H1 (cell line): ENCODE measurements at regions not wholly inside any gene's neighbourhood (a gene's known extent, or its start where the extent isn't known, plus 50 kb on each side); places are given as distances from the start of the nearest gene placed in this dataset.

Experiments used
- CTCF ChIA-PET: fragments of 300-600 bp; sonication (Branson Sonifier 250); formaldehyde crosslinking; loops from one replicate; lab custom pipeline; 2021; ENCODE audit not compliant: partially characterized antibody; lab: Charles Lee
- POLR2A ChIA-PET: fragments of 300-600 bp; sonication (Branson Sonifier 250); formaldehyde crosslinking; loops from one replicate; lab custom pipeline; 2021; ENCODE audit warnings: inconsistent platforms; ENCODE audit not compliant: partially characterized antibody; lab: Charles Lee
- DNase-seq, 2 experiments: peaks; one replicate each; pipeline versions ENCODE4 v3.0.0 to v3.0.0-alpha.2; 2010 to 2022; ENCODE audit warnings: low spot score in 2 of 2, low read depth in 1 of 2, mixed read lengths in 1 of 2
- FAIRE-seq: peaks from 2 replicates; lab custom pipeline; 2011; peaks lifted over from hg19 to GRCh38; lab: Jason Lieb, UNC
- H2AFZ ChIP-seq: 2 replicates; pipeline ENCODE4 v1.8.1; 2012; ENCODE audit warnings: low read length, inconsistent platforms
- H2AK5ac ChIP-seq: 2 replicates; pipeline ENCODE4 v1.6.1; 2013; ENCODE audit warnings: low read depth, low read length
- H2BK120ac ChIP-seq: replicated peaks from 2 replicates; pipeline ENCODE3; 2013; ENCODE audit warnings: low read depth, low read length, inconsistent platforms
- H2BK12ac ChIP-seq: 2 replicates; pipeline ENCODE4 v1.6.1; 2013; ENCODE audit warnings: low read depth, low read length
- H2BK15ac ChIP-seq: 2 replicates; pipeline ENCODE4 v1.6.1; 2013; ENCODE audit warnings: low read length
- H2BK20ac ChIP-seq: 2 replicates; pipeline ENCODE4 v1.6.1; 2013; ENCODE audit warnings: low read length
- H2BK5ac ChIP-seq: 2 replicates; pipeline ENCODE4 v1.6.1; 2013; ENCODE audit warnings: low read depth, low read length
- H3K14ac ChIP-seq: 2 replicates; pipeline ENCODE4 v1.6.1; 2013; ENCODE audit warnings: inconsistent platforms; ENCODE audit not compliant: insufficient read length
- H3K18ac ChIP-seq: 2 replicates; pipeline ENCODE4 v1.6.1; 2013; ENCODE audit warnings: low read length; ENCODE audit errors: extremely low read depth
- H3K23ac ChIP-seq: 2 replicates; pipeline ENCODE4 v1.6.1; 2013; ENCODE audit warnings: inconsistent platforms; ENCODE audit not compliant: insufficient read length
- H3K23me2 ChIP-seq: 2 replicates; pipeline ENCODE4 v1.6.1; 2013; ENCODE audit warnings: low read depth, low read length
- H3K27ac ChIP-seq: 2 replicates; pipeline ENCODE4 v1.6.1; 2011; ENCODE audit warnings: low read depth, low read length, inconsistent platforms
- H3K27me3 ChIP-seq, 4 experiments: replicated peaks in 1 of 4; 1 replicate in 1 of 4; 2 replicates in 3 of 4; pipeline versions ENCODE4 v1.6.1 to v1.8.1; 2011 to 2013; ENCODE audit warnings: low read length in 3 of 4, mild to moderate bottlenecking in 3 of 4, inconsistent platforms in 2 of 4, mixed read lengths in 2 of 4, moderate library complexity in 1 of 4; ENCODE audit not compliant: control insufficient read depth in 3 of 4, insufficient read depth in 3 of 4; ENCODE audit errors: extremely low read depth in 1 of 4
- H3K36me3 ChIP-seq, 4 experiments: 2 replicates each; pipeline versions ENCODE4 v1.6.1 to v1.8.1; 2011 to 2013; ENCODE audit warnings: mild to moderate bottlenecking in 4 of 4, low read length in 3 of 4, moderate library complexity in 2 of 4, control low read depth in 1 of 4, inconsistent platforms in 1 of 4; ENCODE audit not compliant: insufficient read depth in 4 of 4, control insufficient read depth in 2 of 4
- H3K4ac ChIP-seq: replicated peaks from 2 replicates; pipeline ENCODE3; 2013; ENCODE audit warnings: low read length, low read depth, mixed read lengths, inconsistent platforms; ENCODE audit not compliant: insufficient read length
- H3K4me1 ChIP-seq, 4 experiments: replicated peaks in 1 of 4; 1 replicate in 1 of 4; 2 replicates in 3 of 4; pipeline versions ENCODE4 v1.6.1 to v1.8.1; 2011 to 2013; ENCODE audit warnings: low read length in 3 of 4, inconsistent platforms in 2 of 4, mixed read lengths in 1 of 4; ENCODE audit not compliant: insufficient read depth in 4 of 4, control insufficient read depth in 3 of 4
- H3K4me2 ChIP-seq, 2 experiments: 2 replicates each; pipeline versions ENCODE4 v1.6.1 to v1.8.1; 2011 to 2013; ENCODE audit warnings: low read depth in 2 of 2, low read length in 2 of 2, control low read depth in 1 of 2, inconsistent platforms in 1 of 2, mild to moderate bottlenecking in 1 of 2; ENCODE audit not compliant: insufficient read depth in 1 of 2
- H3K4me3 ChIP-seq, 4 experiments: fragments of 200-600, 300-600 bp in 1 of 4; sonication (generic), shearing (Covaris generic), sonication (Bioruptor Twin) in 1 of 4; 2 replicates each; pipeline versions ENCODE4 v1.5.1 to v1.8.1; 2011 to 2016; ENCODE audit warnings: low read length in 4 of 4, low read depth in 3 of 4, control low read depth in 2 of 4, inconsistent platforms in 2 of 4, mild to moderate bottlenecking in 2 of 4, mixed read lengths in 1 of 4, moderate library complexity in 1 of 4; ENCODE audit not compliant: insufficient read depth in 2 of 4; ENCODE audit errors: extremely low read depth in 1 of 4
- H3K56ac ChIP-seq: replicated peaks from 2 replicates; pipeline ENCODE3; 2013; ENCODE audit warnings: low read depth, mild to moderate bottlenecking, mixed read lengths, low read length, inconsistent platforms; ENCODE audit not compliant: insufficient read length
- H3K79me1 ChIP-seq: 2 replicates; pipeline ENCODE4 v1.6.1; 2013; ENCODE audit warnings: low read depth, low read length, control low read depth
- H3K79me2 ChIP-seq, 2 experiments: 2 replicates each; pipeline versions ENCODE4 v1.6.1 to v1.8.1; 2012 to 2013; ENCODE audit warnings: low read length in 2 of 2, mild to moderate bottlenecking in 2 of 2, inconsistent platforms in 1 of 2; ENCODE audit not compliant: insufficient read depth in 2 of 2, control insufficient read depth in 1 of 2
- H3K9ac ChIP-seq, 4 experiments: replicated peaks in 1 of 4; 1 replicate in 1 of 4; 2 replicates in 3 of 4; pipeline versions ENCODE4 v1.6.1 to v1.8.1; 2011 to 2013; ENCODE audit warnings: low read depth in 3 of 4, low read length in 3 of 4, control low read depth in 2 of 4, mild to moderate bottlenecking in 2 of 4, moderate library complexity in 2 of 4, inconsistent platforms in 1 of 4; ENCODE audit errors: extremely low read depth in 1 of 4
- H3K9me3 ChIP-seq, 2 experiments: 2 replicates each; pipeline versions ENCODE4 v1.6.1 to v1.8.1; 2012 to 2013; ENCODE audit warnings: mild to moderate bottlenecking in 2 of 2, moderate library complexity in 2 of 2, control low read depth in 1 of 2, inconsistent platforms in 1 of 2, low read depth in 1 of 2, low read length in 1 of 2, mixed read lengths in 1 of 2; ENCODE audit not compliant: insufficient read depth in 2 of 2
- H4K20me1 ChIP-seq, 2 experiments: replicated peaks in 1 of 2; 2 replicates each; pipeline versions ENCODE3 to v1.8.1; 2011 to 2013; ENCODE audit warnings: inconsistent platforms in 2 of 2, low read length in 2 of 2, mild to moderate bottlenecking in 1 of 2; ENCODE audit not compliant: insufficient read depth in 2 of 2, control insufficient read depth in 1 of 2
- H4K5ac ChIP-seq: 2 replicates; pipeline ENCODE4 v1.6.1; 2013; ENCODE audit warnings: low read length, low read depth, mixed read lengths, inconsistent platforms; ENCODE audit not compliant: insufficient read length
- H4K8ac ChIP-seq: 2 replicates; pipeline ENCODE4 v1.8.0; 2013; ENCODE audit warnings: mild to moderate bottlenecking, moderate library complexity, low read length, inconsistent platforms; ENCODE audit not compliant: insufficient read depth; ENCODE audit errors: extremely low read depth
- H4K91ac ChIP-seq: replicated peaks from 2 replicates; pipeline ENCODE3; 2013; ENCODE audit warnings: low read length, mixed read lengths, inconsistent platforms; ENCODE audit not compliant: insufficient read length
- ASH2L ChIP-seq: fragments of 200-600, 300-600 bp; sonication (generic); IDR thresholded peaks from one replicate; pipeline ENCODE4 v1.7.1; 2017; ENCODE audit warnings: low read length
- BACH1 ChIP-seq: IDR thresholded peaks from 2 replicates; pipeline ENCODE4 v1.6.1; 2012; ENCODE audit warnings: low read length, improper control_type of control experiment
- BRCA1 ChIP-seq: IDR thresholded peaks from 2 replicates; pipeline ENCODE4 v1.6.1; 2012; ENCODE audit warnings: low read depth, low read length, improper control_type of control experiment
- EGR1 ChIP-seq: IDR thresholded peaks from 2 replicates; pipeline ENCODE4 v1.6.1; 2011; ENCODE audit warnings: low read depth, low read length, borderline replicate concordance
- EZH2 ChIP-seq: fragments of 200-600 bp; sonication (generic); IDR thresholded peaks from 2 replicates; pipeline ENCODE4 v1.7.1; 2012; ENCODE audit warnings: low read depth, mild to moderate bottlenecking, moderate library complexity, low read length, inconsistent platforms; ENCODE audit not compliant: severe bottlenecking
- FOSL1 ChIP-seq: IDR thresholded peaks from 2 replicates; pipeline ENCODE4 v1.6.1; 2011; ENCODE audit warnings: mild to moderate bottlenecking, low read depth, low read length, moderate library complexity; ENCODE audit not compliant: insufficient read depth
- KDM4A ChIP-seq: IDR thresholded peaks from one replicate; pipeline ENCODE4 v1.7.1; 2012; ENCODE audit warnings: low read depth, mild to moderate bottlenecking, moderate library complexity, low read length, inconsistent platforms; ENCODE audit not compliant: severe bottlenecking
- WGBS, 2 experiments: shearing (Covaris generic) in 1 of 2; methylation state at CpG; one replicate each; pipeline versions ENCODE4 v1.1.6 to v1.1.7; 2013 to 2015; ENCODE audit warnings: low lambda C conversion rate in 2 of 2, mixed read lengths in 2 of 2, inconsistent platforms in 1 of 2, low coverage in 1 of 2, missing lambda C conversion rate in 1 of 2; ENCODE audit not compliant: insufficient replicate concordance in 2 of 2, insufficient coverage in 1 of 2, insufficient read length in 1 of 2; ENCODE audit errors: extremely low coverage in 1 of 2, missing lambda C conversion rate in 1 of 2; 5-methylcytosine and 5-hydroxymethylcytosine counted together

DNA sequence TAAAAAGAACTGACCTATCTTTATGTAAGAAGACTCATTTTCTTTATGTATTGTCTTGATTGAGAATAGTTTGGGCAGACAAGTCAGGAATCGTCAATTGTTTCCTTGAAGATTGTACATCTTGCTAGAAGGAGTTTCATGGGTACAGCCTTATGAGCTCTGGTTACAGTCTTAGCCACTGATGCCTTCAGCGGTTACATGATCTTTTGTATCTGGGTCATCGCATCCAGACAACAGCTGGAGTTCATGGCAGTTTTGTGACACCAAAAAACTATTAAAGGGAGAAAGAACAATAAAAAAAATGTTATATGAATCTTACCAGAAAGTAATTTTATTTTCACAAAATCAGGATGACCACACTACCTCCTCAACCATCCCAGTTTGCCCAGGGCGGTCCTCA lies 520.5 kb upstream of the CDH7 start:
- Histone ChIP-seq H3K79me2 (no peaks in the 10 kb centered on the region), H3K4me3 (no peak overlapping the region), H2BK120ac (no peak overlapping the region), H3K9me3 (no peaks in the 10 kb centered on the region), H3K4ac (no peak overlapping the region), H2BK12ac (no peak overlapping the region), H2BK5ac (no peak overlapping the region), H3K36me3 (no peaks in the 10 kb centered on the region), H3K9ac (no peak overlapping the region), H2AFZ (no peak overlapping the region), H3K4me1 (no peaks in the 10 kb centered on the region; a peak in 1 of 7 replicates), H3K14ac (no peak overlapping the region), H2AK5ac (no peak overlapping the region), H3K18ac (no peak overlapping the region), H4K91ac (no peak overlapping the region), H2BK20ac (no peak overlapping the region), H4K8ac (no peak overlapping the region), H3K23ac (no peak overlapping the region), H3K23me2 (no peaks in the 10 kb centered on the region), H4K5ac (no peak overlapping the region), H3K56ac (no peak overlapping the region), H3K79me1 (no peaks in the 10 kb centered on the region), H3K27me3 (no peaks in the 10 kb centered on the region), H2BK15ac (no peak overlapping the region), H3K27ac (no peak overlapping the region; the same call in 1 of the 2 replicates), H4K20me1 (no peaks in the 10 kb centered on the region), H3K4me2 (no peak overlapping the region)
- no peak for TF ChIP-seq FOSL1
- TF ChIP-seq EGR1: no peak
- no peak for TF ChIP-seq BRCA1
- TF ChIP-seq EZH2: no peak
- no peak for TF ChIP-seq KDM4A
- TF ChIP-seq ASH2L: no peak
- TF ChIP-seq BACH1: no peak
- POLR2A ChIA-PET: no interaction called here
- DNase-seq: no peak
- 94% methylated on average over 4 of the region's 4 CpGs; no CpG with 5 or more reads in 1 of the 2 experiments for WGBS, 2 experiments
- CTCF ChIA-PET: no interaction called here
- no peak for FAIRE-seq
